H1 (cell line): ENCODE measurements at regions not wholly inside any gene's neighbourhood (a gene's known extent, or its start where the extent isn't known, plus 50 kb on each side); places are given as distances from the start of the nearest gene placed in this dataset.

Experiments used
- CTCF ChIA-PET: fragments of 300-600 bp; sonication (Branson Sonifier 250); formaldehyde crosslinking; loops from one replicate; lab custom pipeline; 2021; ENCODE audit not compliant: partially characterized antibody; lab: Charles Lee
- POLR2A ChIA-PET: fragments of 300-600 bp; sonication (Branson Sonifier 250); formaldehyde crosslinking; loops from one replicate; lab custom pipeline; 2021; ENCODE audit warnings: inconsistent platforms; ENCODE audit not compliant: partially characterized antibody; lab: Charles Lee
- DNase-seq, 2 experiments: peaks; one replicate each; pipeline versions ENCODE4 v3.0.0 to v3.0.0-alpha.2; 2010 to 2022; ENCODE audit warnings: low spot score in 2 of 2, low read depth in 1 of 2, mixed read lengths in 1 of 2
- FAIRE-seq: peaks from 2 replicates; lab custom pipeline; 2011; peaks lifted over from hg19 to GRCh38; lab: Jason Lieb, UNC
- H2AFZ ChIP-seq: 2 replicates; pipeline ENCODE4 v1.8.1; 2012; ENCODE audit warnings: low read length, inconsistent platforms
- H2AK5ac ChIP-seq: 2 replicates; pipeline ENCODE4 v1.6.1; 2013; ENCODE audit warnings: low read depth, low read length
- H2BK120ac ChIP-seq: replicated peaks from 2 replicates; pipeline ENCODE3; 2013; ENCODE audit warnings: low read depth, low read length, inconsistent platforms
- H2BK12ac ChIP-seq: 2 replicates; pipeline ENCODE4 v1.6.1; 2013; ENCODE audit warnings: low read depth, low read length
- H2BK15ac ChIP-seq: 2 replicates; pipeline ENCODE4 v1.6.1; 2013; ENCODE audit warnings: low read length
- H2BK20ac ChIP-seq: 2 replicates; pipeline ENCODE4 v1.6.1; 2013; ENCODE audit warnings: low read length
- H2BK5ac ChIP-seq: 2 replicates; pipeline ENCODE4 v1.6.1; 2013; ENCODE audit warnings: low read depth, low read length
- H3K14ac ChIP-seq: 2 replicates; pipeline ENCODE4 v1.6.1; 2013; ENCODE audit warnings: inconsistent platforms; ENCODE audit not compliant: insufficient read length
- H3K18ac ChIP-seq: 2 replicates; pipeline ENCODE4 v1.6.1; 2013; ENCODE audit warnings: low read length; ENCODE audit errors: extremely low read depth
- H3K23ac ChIP-seq: 2 replicates; pipeline ENCODE4 v1.6.1; 2013; ENCODE audit warnings: inconsistent platforms; ENCODE audit not compliant: insufficient read length
- H3K23me2 ChIP-seq: 2 replicates; pipeline ENCODE4 v1.6.1; 2013; ENCODE audit warnings: low read depth, low read length
- H3K27ac ChIP-seq: 2 replicates; pipeline ENCODE4 v1.6.1; 2011; ENCODE audit warnings: low read depth, low read length, inconsistent platforms
- H3K27me3 ChIP-seq, 4 experiments: replicated peaks in 1 of 4; 1 replicate in 1 of 4; 2 replicates in 3 of 4; pipeline versions ENCODE4 v1.6.1 to v1.8.1; 2011 to 2013; ENCODE audit warnings: low read length in 3 of 4, mild to moderate bottlenecking in 3 of 4, inconsistent platforms in 2 of 4, mixed read lengths in 2 of 4, moderate library complexity in 1 of 4; ENCODE audit not compliant: control insufficient read depth in 3 of 4, insufficient read depth in 3 of 4; ENCODE audit errors: extremely low read depth in 1 of 4
- H3K36me3 ChIP-seq, 4 experiments: 2 replicates each; pipeline versions ENCODE4 v1.6.1 to v1.8.1; 2011 to 2013; ENCODE audit warnings: mild to moderate bottlenecking in 4 of 4, low read length in 3 of 4, moderate library complexity in 2 of 4, control low read depth in 1 of 4, inconsistent platforms in 1 of 4; ENCODE audit not compliant: insufficient read depth in 4 of 4, control insufficient read depth in 2 of 4
- H3K4ac ChIP-seq: replicated peaks from 2 replicates; pipeline ENCODE3; 2013; ENCODE audit warnings: low read length, low read depth, mixed read lengths, inconsistent platforms; ENCODE audit not compliant: insufficient read length
- H3K4me1 ChIP-seq, 4 experiments: replicated peaks in 1 of 4; 1 replicate in 1 of 4; 2 replicates in 3 of 4; pipeline versions ENCODE4 v1.6.1 to v1.8.1; 2011 to 2013; ENCODE audit warnings: low read length in 3 of 4, inconsistent platforms in 2 of 4, mixed read lengths in 1 of 4; ENCODE audit not compliant: insufficient read depth in 4 of 4, control insufficient read depth in 3 of 4
- H3K4me2 ChIP-seq, 2 experiments: 2 replicates each; pipeline versions ENCODE4 v1.6.1 to v1.8.1; 2011 to 2013; ENCODE audit warnings: low read depth in 2 of 2, low read length in 2 of 2, control low read depth in 1 of 2, inconsistent platforms in 1 of 2, mild to moderate bottlenecking in 1 of 2; ENCODE audit not compliant: insufficient read depth in 1 of 2
- H3K4me3 ChIP-seq, 4 experiments: fragments of 200-600, 300-600 bp in 1 of 4; sonication (generic), shearing (Covaris generic), sonication (Bioruptor Twin) in 1 of 4; 2 replicates each; pipeline versions ENCODE4 v1.5.1 to v1.8.1; 2011 to 2016; ENCODE audit warnings: low read length in 4 of 4, low read depth in 3 of 4, control low read depth in 2 of 4, inconsistent platforms in 2 of 4, mild to moderate bottlenecking in 2 of 4, mixed read lengths in 1 of 4, moderate library complexity in 1 of 4; ENCODE audit not compliant: insufficient read depth in 2 of 4; ENCODE audit errors: extremely low read depth in 1 of 4
- H3K56ac ChIP-seq: replicated peaks from 2 replicates; pipeline ENCODE3; 2013; ENCODE audit warnings: low read depth, mild to moderate bottlenecking, mixed read lengths, low read length, inconsistent platforms; ENCODE audit not compliant: insufficient read length
- H3K79me1 ChIP-seq: 2 replicates; pipeline ENCODE4 v1.6.1; 2013; ENCODE audit warnings: low read depth, low read length, control low read depth
- H3K79me2 ChIP-seq, 2 experiments: 2 replicates each; pipeline versions ENCODE4 v1.6.1 to v1.8.1; 2012 to 2013; ENCODE audit warnings: low read length in 2 of 2, mild to moderate bottlenecking in 2 of 2, inconsistent platforms in 1 of 2; ENCODE audit not compliant: insufficient read depth in 2 of 2, control insufficient read depth in 1 of 2
- H3K9ac ChIP-seq, 4 experiments: replicated peaks in 1 of 4; 1 replicate in 1 of 4; 2 replicates in 3 of 4; pipeline versions ENCODE4 v1.6.1 to v1.8.1; 2011 to 2013; ENCODE audit warnings: low read depth in 3 of 4, low read length in 3 of 4, control low read depth in 2 of 4, mild to moderate bottlenecking in 2 of 4, moderate library complexity in 2 of 4, inconsistent platforms in 1 of 4; ENCODE audit errors: extremely low read depth in 1 of 4
- H3K9me3 ChIP-seq, 2 experiments: 2 replicates each; pipeline versions ENCODE4 v1.6.1 to v1.8.1; 2012 to 2013; ENCODE audit warnings: mild to moderate bottlenecking in 2 of 2, moderate library complexity in 2 of 2, control low read depth in 1 of 2, inconsistent platforms in 1 of 2, low read depth in 1 of 2, low read length in 1 of 2, mixed read lengths in 1 of 2; ENCODE audit not compliant: insufficient read depth in 2 of 2
- H4K20me1 ChIP-seq, 2 experiments: replicated peaks in 1 of 2; 2 replicates each; pipeline versions ENCODE3 to v1.8.1; 2011 to 2013; ENCODE audit warnings: inconsistent platforms in 2 of 2, low read length in 2 of 2, mild to moderate bottlenecking in 1 of 2; ENCODE audit not compliant: insufficient read depth in 2 of 2, control insufficient read depth in 1 of 2
- H4K5ac ChIP-seq: 2 replicates; pipeline ENCODE4 v1.6.1; 2013; ENCODE audit warnings: low read length, low read depth, mixed read lengths, inconsistent platforms; ENCODE audit not compliant: insufficient read length
- H4K8ac ChIP-seq: 2 replicates; pipeline ENCODE4 v1.8.0; 2013; ENCODE audit warnings: mild to moderate bottlenecking, moderate library complexity, low read length, inconsistent platforms; ENCODE audit not compliant: insufficient read depth; ENCODE audit errors: extremely low read depth
- H4K91ac ChIP-seq: replicated peaks from 2 replicates; pipeline ENCODE3; 2013; ENCODE audit warnings: low read length, mixed read lengths, inconsistent platforms; ENCODE audit not compliant: insufficient read length
- ASH2L ChIP-seq: fragments of 200-600, 300-600 bp; sonication (generic); IDR thresholded peaks from one replicate; pipeline ENCODE4 v1.7.1; 2017; ENCODE audit warnings: low read length
- BRCA1 ChIP-seq: IDR thresholded peaks from 2 replicates; pipeline ENCODE4 v1.6.1; 2012; ENCODE audit warnings: low read depth, low read length, improper control_type of control experiment
- CBX5 ChIP-seq: fragments of 300-800, 300-1000 bp; sonication (generic); IDR thresholded peaks from 2 replicates; pipeline ENCODE4 v1.7.1; 2016; ENCODE audit warnings: antibody characterized with exemption, low read length, low read depth
- CEBPB ChIP-seq: IDR thresholded peaks from 2 replicates; pipeline ENCODE4 v1.6.1; 2012; ENCODE audit warnings: low read depth, low read length
- CHD1 ChIP-seq: IDR thresholded peaks from 2 replicates; pipeline ENCODE4 v1.6.1; 2012; ENCODE audit warnings: low read depth, low read length, improper control_type of control experiment
- CREB1 ChIP-seq: IDR thresholded peaks from 2 replicates; pipeline ENCODE4 v1.6.1; 2012; ENCODE audit warnings: inconsistent platforms
- FOSL1 ChIP-seq: IDR thresholded peaks from 2 replicates; pipeline ENCODE4 v1.6.1; 2011; ENCODE audit warnings: mild to moderate bottlenecking, low read depth, low read length, moderate library complexity; ENCODE audit not compliant: insufficient read depth
- KDM1A ChIP-seq: fragments of 200-600, 300-600 bp; sonication (generic); IDR thresholded peaks from 2 replicates; pipeline ENCODE4 v1.7.1; 2016; ENCODE audit warnings: mild to moderate bottlenecking, low read length, borderline replicate concordance
- KDM4A ChIP-seq: IDR thresholded peaks from one replicate; pipeline ENCODE4 v1.7.1; 2012; ENCODE audit warnings: low read depth, mild to moderate bottlenecking, moderate library complexity, low read length, inconsistent platforms; ENCODE audit not compliant: severe bottlenecking
- MAFK ChIP-seq: IDR thresholded peaks from 2 replicates; pipeline ENCODE4 v1.6.1; 2012; ENCODE audit warnings: low read depth, mild to moderate bottlenecking, improper control_type of control experiment, low read length
- POLR2A ChIP-seq, 2 experiments: IDR thresholded peaks; 1 replicate in 1 of 2; 2 replicates in 1 of 2; pipeline ENCODE4 v1.6.1; 2011; ENCODE audit warnings: low read depth in 2 of 2, low read length in 2 of 2, mild to moderate bottlenecking in 2 of 2; ENCODE audit errors: control extremely low read depth in 1 of 2
- POLR2AphosphoS5 ChIP-seq: IDR thresholded peaks from 2 replicates; pipeline ENCODE4 v1.6.1; 2011; ENCODE audit warnings: low read depth, low read length
- TAF1 ChIP-seq: IDR thresholded peaks from 2 replicates; pipeline ENCODE4 v1.6.1; 2011; ENCODE audit warnings: mild to moderate bottlenecking, low read depth, low read length
- TAF7 ChIP-seq: optimal IDR thresholded peaks from 2 replicates; pipeline ENCODE3; 2011; ENCODE audit warnings: low read depth, mild to moderate bottlenecking, inconsistent platforms, low read length, moderate library complexity, borderline replicate concordance
- TBP ChIP-seq: IDR thresholded peaks from 2 replicates; pipeline ENCODE4 v1.6.1; 2011; ENCODE audit warnings: low read depth, low read length, improper control_type of control experiment
- YY1 ChIP-seq: IDR thresholded peaks from 2 replicates; pipeline ENCODE4 v1.6.1; 2011; ENCODE audit warnings: low read depth, mild to moderate bottlenecking, low read length
- WGBS, 2 experiments: shearing (Covaris generic) in 1 of 2; methylation state at CpG; one replicate each; pipeline versions ENCODE4 v1.1.6 to v1.1.7; 2013 to 2015; ENCODE audit warnings: low lambda C conversion rate in 2 of 2, mixed read lengths in 2 of 2, inconsistent platforms in 1 of 2, low coverage in 1 of 2, missing lambda C conversion rate in 1 of 2; ENCODE audit not compliant: insufficient replicate concordance in 2 of 2, insufficient coverage in 1 of 2, insufficient read length in 1 of 2; ENCODE audit errors: extremely low coverage in 1 of 2, missing lambda C conversion rate in 1 of 2; 5-methylcytosine and 5-hydroxymethylcytosine counted together

GRCh38 chr13:80036845-80037504, 304.0 kb downstream of the SPRY2 start:
- Histone ChIP-seq H4K91ac (no peak overlapping the region), H2BK15ac (no peak overlapping the region), H3K23ac (no peak overlapping the region), H2BK5ac (no peak overlapping the region), H3K79me1 (no peaks in the 10 kb centered on the region), H3K4me1 (no peaks in the 10 kb centered on the region), H3K4me2 (no peak overlapping the region), H3K9ac (no peak overlapping the region), H3K4me3 (no peak overlapping the region), H4K5ac (no peak overlapping the region), H3K27me3 (no peaks in the 10 kb centered on the region), H4K20me1 (no peaks in the 10 kb centered on the region), H3K4ac (no peak overlapping the region), H3K36me3 (no peaks in the 10 kb centered on the region), H3K14ac (no peak overlapping the region), H2BK12ac (no peak overlapping the region), H3K56ac (no peak overlapping the region), H3K79me2 (no peaks in the 10 kb centered on the region), H2AK5ac (no peak overlapping the region), H2BK120ac (no peak overlapping the region), H3K27ac (no peak overlapping the region), H3K18ac (no peak overlapping the region), H4K8ac (no peak overlapping the region), H2AFZ (no peak overlapping the region), H3K23me2 (no peaks in the 10 kb centered on the region), H2BK20ac (no peak overlapping the region), H3K9me3 (no peaks in the 10 kb centered on the region)
- FAIRE-seq (no peak), DNase-seq (no peak)
- ChIA-PET POLR2A (no interaction called here), CTCF (interaction anchor here (1.2 kb wide), 1 partner anchor 14 kb away, joined by 3 read pairs; no protein-coding TSS in a partner anchor)
- 90% methylated on average over 2 of the region's 2 CpGs; no CpG with 5 or more reads in 1 of the 2 experiments for WGBS, 2 experiments
- TF ChIP-seq FOSL1: no peak
- TF ChIP-seq POLR2AphosphoS5: no peak
- no peak for TF ChIP-seq KDM4A
- no peak for TF ChIP-seq CBX5
- TF ChIP-seq BRCA1: no peak
- no peak for TF ChIP-seq TAF1
- TF ChIP-seq CREB1: no peak
- TF ChIP-seq POLR2A (IDR thresholded peaks at IDR 0.05; ENCODE audit: control extremely low read depth in 1 of 2, low read depth in 2 of 2, low read length in 2 of 2): no peak
- TF ChIP-seq YY1: no peak
- no peak for TF ChIP-seq CHD1
- no peak for TF ChIP-seq TAF7
- no peak for TF ChIP-seq MAFK
- TF ChIP-seq KDM1A: no peak
- TF ChIP-seq TBP: no peak
- TF ChIP-seq ASH2L: no peak
- no peak for TF ChIP-seq CEBPB
